ENCODE measurements at regions not wholly inside any gene's neighbourhood (a gene's known extent, or its start where the extent isn't known, plus 50 kb on each side); places are given as distances from the start of the nearest gene placed in this dataset.

- no peak overlapping the region for H3K27ac ChIP-seq (replicated peaks in 1 of 4)
- H3K36me3 ChIP-seq: no peaks in the 10 kb centered on the region
- H3K4me1 ChIP-seq: no peaks in the 10 kb centered on the region
- intact Hi-C loops (cut with DNase I): no loop called here
- WGBS: 100% methylated on average over 1 of the region's 1 CpG
- no peaks in the 10 kb centered on the region for H3K27me3 ChIP-seq
- no peaks in the 10 kb centered on the region for H3K9me3 ChIP-seq
- no peak for DNase-seq (ENCODE audit: extremely low spot score)
- TF ChIP-seq POLR2A (IDR thresholded peaks at IDR 0.05; ENCODE audit: low read depth): no peak
- no peak for TF ChIP-seq CTCF (IDR thresholded peaks at IDR 0.05)
- TF ChIP-seq EP300 (IDR thresholded peaks at IDR 0.05): no peak
- no peak for TF ChIP-seq POLR2AphosphoS5 (IDR thresholded peaks at IDR 0.05)
- no peak overlapping the region for H3K4me3 ChIP-seq
Measured at GRCh38 chr20:57797401-57797800, 87.6 kb upstream of the PMEPA1 start.

- intact Hi-C loops (cut with DNase I): no loop called here
- Histone ChIP-seq H3K27me3 (no peaks in the 10 kb centered on the region), H3K9me3 (no peaks in the 10 kb centered on the region), H3K4me1 (no peaks in the 10 kb centered on the region), H3K4me3 (no peak overlapping the region), H3K36me3 (no peaks in the 10 kb centered on the region), H3K27ac (replicated peaks in 1 of 4) (no peak overlapping the region)
- WGBS: 98% methylated on average over 8 of the region's 8 CpGs
- TF ChIP-seq POLR2AphosphoS5 (IDR thresholded peaks at IDR 0.05) (no peak), POLR2A (IDR thresholded peaks at IDR 0.05; ENCODE audit: low read depth) (no peak)
- no peak for DNase-seq (ENCODE audit: extremely low spot score)
Measured at GRCh38 chr20:57795977-57796560, 86.3 kb upstream of the PMEPA1 start.

- Histone ChIP-seq H3K36me3 (no peaks in the 10 kb centered on the region), H3K27ac (replicated peaks in 1 of 4) (no peak overlapping the region), H3K9me3 (no peaks in the 10 kb centered on the region), H3K4me3 (no peak overlapping the region), H3K27me3 (no peaks in the 10 kb centered on the region), H3K4me1 (no peaks in the 10 kb centered on the region)
- WGBS: 90% methylated on average over 6 of the region's 6 CpGs
- no peak for DNase-seq (ENCODE audit: extremely low spot score)
- TF ChIP-seq POLR2AphosphoS5 (IDR thresholded peaks at IDR 0.05): no peak
- TF ChIP-seq CTCF (IDR thresholded peaks at IDR 0.05): no peak
- no peak for TF ChIP-seq EP300 (IDR thresholded peaks at IDR 0.05)
- TF ChIP-seq POLR2A (IDR thresholded peaks at IDR 0.05; ENCODE audit: low read depth): no peak
- intact Hi-C loops (cut with DNase I): no loop called here
Measured at GRCh38 chr20:57795342-57795697, 85.5 kb upstream of the PMEPA1 start.

- no peaks in the 10 kb centered on the region for H3K36me3 ChIP-seq
- 89% methylated on average over 20 of the region's 21 CpGs for WGBS
- H3K27ac ChIP-seq (replicated peaks in 1 of 4): no peak overlapping the region
- no peak for DNase-seq (ENCODE audit: extremely low spot score)
- H3K4me3 ChIP-seq: no peak overlapping the region
- H3K27me3 ChIP-seq: no peaks in the 10 kb centered on the region
- intact Hi-C loops (cut with DNase I): no loop called here
- TF ChIP-seq POLR2AphosphoS5 (IDR thresholded peaks at IDR 0.05): no peak
- no peak for TF ChIP-seq EP300 (IDR thresholded peaks at IDR 0.05)
- TF ChIP-seq POLR2A (IDR thresholded peaks at IDR 0.05; ENCODE audit: low read depth): no peak
- H3K9me3 ChIP-seq: no peaks in the 10 kb centered on the region
- H3K4me1 ChIP-seq: no peaks in the 10 kb centered on the region
Measured at GRCh38 chr20:57794600-57795341, 85.0 kb upstream of the PMEPA1 start.

GRCh38 chr20:57794036-57794435 lies 84.2 kb upstream of the PMEPA1 start:
- TF ChIP-seq POLR2AphosphoS5 (IDR thresholded peaks at IDR 0.05): no peak
- no peak for TF ChIP-seq EP300 (IDR thresholded peaks at IDR 0.05)
- no peak for TF ChIP-seq CTCF (IDR thresholded peaks at IDR 0.05)
- no peak for TF ChIP-seq POLR2A (IDR thresholded peaks at IDR 0.05; ENCODE audit: low read depth)
- DNase-seq (ENCODE audit: extremely low spot score): no peak
- Histone ChIP-seq H3K9me3 (no peaks in the 10 kb centered on the region), H3K4me1 (no peaks in the 10 kb centered on the region), H3K36me3 (no peaks in the 10 kb centered on the region), H3K4me3 (no peak overlapping the region), H3K27me3 (no peaks in the 10 kb centered on the region), H3K27ac (replicated peaks in 1 of 4) (no peak overlapping the region)
- 97% methylated on average over 6 of the region's 7 CpGs for WGBS
- intact Hi-C loops (cut with DNase I): no loop called here
